GM18502 (cell line): ENCODE measurements at regions not wholly inside any gene's neighbourhood (a gene's known extent, or its start where the extent isn't known, plus 50 kb on each side); places are given as distances from the start of the nearest gene placed in this dataset.

Experiments
- ATAC-seq: cut with Tn5 transposase; IDR thresholded peaks from one replicate; pipeline ENCODE4 v1.9.1; 2021; ENCODE audit warnings: mild to moderate bottlenecking; ENCODE audit not compliant: unreplicated experiment, poor library complexity

DNA sequence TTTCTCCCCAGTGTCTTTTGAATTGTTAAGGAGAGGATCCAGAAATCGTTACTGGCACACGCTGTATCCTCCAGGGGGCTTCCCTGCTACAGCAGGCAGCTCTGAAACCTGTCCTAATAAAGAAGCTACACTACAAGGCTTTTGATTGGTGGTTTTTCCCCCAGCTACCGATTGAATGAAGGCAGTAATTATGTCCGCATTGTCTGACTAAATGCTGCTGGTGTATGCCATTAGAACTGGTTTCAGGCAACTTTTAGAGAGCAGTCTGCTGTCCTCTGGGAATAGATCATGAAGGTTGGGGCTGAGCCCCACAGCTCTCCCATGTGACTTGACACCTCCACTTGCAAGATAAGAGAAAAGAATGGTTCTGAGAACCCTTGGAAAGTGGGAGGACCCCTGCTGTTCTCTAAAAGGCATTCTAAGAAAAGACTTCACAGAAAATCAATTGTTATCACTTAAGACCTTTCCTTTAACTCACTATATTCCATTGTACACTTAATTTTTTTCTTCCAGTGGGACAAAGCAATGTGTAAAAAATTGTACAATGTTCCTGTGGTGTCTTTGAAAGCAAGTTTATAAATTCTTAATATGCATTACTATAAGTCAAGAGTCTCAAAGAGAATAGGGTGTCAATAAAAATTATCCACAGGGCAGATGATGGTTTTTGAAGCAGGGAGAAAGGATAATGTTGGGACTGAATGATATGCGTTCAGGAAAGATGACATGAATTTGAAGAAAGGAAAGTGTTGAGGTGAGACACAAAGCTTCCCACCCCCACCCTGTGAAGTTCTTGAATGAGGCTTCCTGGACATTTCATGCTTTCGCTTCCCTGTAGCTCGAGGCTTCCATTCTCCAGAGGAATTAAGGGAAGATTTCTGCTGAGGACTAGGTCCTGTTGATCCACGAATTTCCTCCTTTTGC lies 53.0 kb upstream of the DAZL start:
- no peak for ATAC-seq

DNA sequence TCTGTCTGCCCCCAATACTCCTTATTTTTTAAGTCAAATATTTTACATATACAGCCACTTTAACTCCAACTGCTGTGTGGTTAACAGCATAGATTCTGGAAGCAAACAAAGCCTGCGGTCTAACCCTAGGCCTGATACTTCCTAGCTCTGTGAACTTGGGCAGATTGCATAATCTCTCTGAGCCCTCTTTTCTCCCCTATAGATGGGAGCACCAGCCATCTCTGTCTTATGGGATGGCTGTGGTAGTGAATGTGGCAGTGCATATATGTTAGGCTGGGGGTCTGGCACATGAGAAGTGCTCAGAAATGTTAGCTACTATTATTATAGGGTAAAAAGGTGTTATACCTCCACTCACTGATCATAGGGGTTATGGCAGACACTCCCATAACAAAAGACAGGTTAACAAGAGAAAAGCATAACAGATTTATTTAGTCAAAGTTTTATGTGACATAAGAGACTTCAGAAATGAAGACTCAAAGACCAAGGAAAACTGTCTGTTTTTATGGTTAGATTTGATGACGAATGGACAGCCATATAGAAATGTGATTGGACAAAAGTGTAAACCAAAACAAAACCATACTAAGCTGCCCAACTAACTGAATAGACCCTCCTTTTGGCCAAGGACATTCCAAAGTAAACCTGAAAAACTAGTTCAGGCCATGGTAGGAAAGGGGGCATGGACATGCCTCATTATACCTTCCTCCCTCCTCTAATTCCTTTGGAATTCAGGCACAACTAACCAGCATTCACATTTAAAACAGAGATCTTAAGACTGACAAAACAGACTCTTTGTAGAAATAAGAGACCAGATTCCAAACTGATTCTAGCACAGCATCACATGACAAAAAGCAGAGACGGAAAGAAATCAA lies 53.9 kb upstream of the DAZL start:
- ATAC-seq: no peak

DNA sequence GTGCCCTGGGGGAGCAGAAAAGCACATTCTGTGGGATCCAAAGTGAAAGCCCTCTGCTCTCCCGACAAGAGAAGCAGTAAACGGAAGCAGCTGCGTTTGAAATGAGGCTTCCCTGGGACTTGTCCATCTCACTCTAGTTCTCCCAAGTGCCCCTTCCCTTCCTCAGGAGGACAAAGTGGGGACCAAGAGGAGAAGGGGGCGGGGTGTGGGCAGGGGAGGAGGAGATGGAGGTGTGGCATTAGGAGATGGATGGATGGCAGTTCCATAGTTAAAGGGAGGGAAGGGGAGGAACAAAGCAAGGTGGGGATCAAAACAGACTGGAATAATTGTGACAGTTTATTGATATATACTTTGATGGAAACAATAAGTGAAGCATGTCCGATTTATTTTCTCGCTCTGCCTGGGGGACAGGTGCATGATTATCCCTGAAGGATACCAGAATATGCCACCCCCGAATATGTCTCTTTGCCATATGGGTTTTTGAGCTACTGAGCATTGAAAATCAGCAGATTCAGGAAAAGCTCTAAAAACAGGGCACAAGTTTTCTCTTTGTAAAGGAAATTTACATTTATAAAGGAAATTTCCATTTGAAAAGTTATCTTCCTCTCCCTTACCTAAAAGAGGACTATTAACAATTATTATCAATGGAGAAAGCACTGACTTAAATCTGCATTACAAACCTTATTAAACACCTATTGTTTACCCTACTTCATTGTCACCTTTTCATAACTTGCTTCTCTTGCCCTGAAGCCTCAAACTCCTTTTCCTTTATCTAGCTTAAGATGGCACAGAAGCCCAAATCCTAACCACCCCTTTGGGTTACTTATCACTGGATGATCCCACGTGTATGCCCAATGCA lies 58.9 kb upstream of the DAZL start:
- no peak for ATAC-seq

DNA sequence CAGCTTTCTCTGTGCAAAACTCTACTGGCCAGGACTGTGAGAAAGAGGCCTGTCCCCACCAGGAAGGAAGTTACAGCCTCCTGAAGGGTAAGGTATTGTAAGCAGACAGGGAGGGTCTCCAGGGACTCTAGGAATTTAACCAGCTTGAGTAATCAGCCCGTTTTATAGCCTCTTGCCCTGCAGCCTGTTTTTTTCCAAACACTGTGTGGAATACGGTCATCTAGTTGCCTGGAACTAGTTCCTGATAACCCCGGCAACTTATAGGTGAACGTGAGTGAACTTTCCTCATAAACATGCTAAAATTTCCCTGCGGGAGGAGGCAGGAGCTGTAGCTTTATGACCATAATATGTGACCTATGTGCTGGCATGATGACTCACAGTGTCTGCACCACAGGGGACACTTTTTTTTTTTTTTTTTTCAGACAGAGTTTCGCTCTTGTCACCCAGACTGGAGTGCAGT lies 60.1 kb upstream of the DAZL start:
- no peak for ATAC-seq

DNA sequence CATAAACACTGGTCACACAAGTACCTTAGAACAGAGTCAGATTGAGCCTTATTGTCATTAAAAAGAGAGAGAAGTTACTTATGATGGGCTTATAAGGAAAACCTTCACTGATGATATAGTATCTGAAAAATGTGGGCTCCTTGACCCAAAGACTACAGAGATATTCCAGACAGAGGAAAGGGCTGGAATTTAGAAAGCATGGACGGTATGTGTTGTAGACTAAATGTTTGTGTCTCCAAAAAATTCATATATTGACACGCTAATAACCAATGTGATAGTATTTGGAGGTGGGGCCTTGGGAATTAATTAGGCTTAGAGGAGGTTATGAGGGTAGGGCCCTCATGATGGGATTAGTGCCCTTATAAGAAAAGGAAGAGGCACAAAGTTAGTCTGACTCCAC lies 61.0 kb upstream of the DAZL start:
- no peak for ATAC-seq

DNA sequence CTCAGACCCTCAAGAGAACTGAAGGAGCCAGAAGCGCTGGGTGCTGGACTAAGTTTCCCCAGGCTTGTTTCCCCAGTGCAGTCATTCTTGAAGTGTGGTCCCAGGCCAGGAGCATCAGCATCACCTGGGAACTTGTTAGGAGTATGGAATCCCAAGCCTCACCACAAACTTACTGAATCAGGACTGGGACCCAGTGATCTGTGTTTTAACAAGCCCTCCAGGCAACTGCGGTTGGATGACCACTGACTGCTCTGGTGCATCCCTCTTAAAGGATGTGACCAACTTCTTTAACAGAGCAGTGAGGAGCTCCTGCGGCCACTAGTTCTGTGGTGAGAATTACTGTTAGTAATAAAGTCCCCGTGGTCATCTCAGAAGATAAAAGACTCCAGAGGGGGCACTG lies 62.4 kb upstream of the DAZL start:
- no peak for ATAC-seq

DNA sequence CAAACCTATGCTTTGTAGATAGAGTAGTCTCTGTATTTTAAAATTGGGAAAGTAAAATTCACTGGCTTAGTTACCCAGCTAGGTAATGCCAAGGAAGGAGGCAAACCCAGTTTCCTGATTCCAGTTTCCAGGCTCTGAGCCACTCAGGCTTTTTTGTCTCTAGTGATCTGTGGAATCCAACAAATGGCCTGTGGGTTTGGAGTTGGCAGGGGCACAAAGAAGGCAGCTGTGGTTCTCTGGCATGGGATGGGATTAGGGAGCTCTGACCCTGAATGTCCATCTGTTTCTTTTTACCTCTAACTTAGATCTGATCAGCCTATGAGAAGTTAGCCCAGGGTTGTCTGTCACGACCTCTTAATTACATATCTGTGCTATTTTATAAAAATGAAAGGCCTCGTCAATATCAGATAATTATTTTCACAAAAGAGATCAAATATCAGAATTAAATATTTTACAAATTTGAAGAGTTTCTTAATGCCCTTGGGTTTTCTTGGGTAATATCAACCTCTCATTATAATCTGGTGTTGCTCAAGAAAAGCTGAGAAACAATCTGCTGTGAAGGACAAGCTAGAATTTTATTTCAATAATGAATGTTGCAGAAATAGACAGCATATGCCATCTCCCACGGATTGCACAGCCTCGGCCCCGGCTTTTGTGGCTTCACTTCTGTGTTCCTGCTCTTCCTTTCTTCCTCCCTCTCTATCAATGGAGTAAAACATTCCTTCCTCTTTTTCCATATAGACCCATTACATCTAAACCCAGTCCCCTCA lies 63.7 kb upstream of the DAZL start:
- no peak for ATAC-seq

DNA sequence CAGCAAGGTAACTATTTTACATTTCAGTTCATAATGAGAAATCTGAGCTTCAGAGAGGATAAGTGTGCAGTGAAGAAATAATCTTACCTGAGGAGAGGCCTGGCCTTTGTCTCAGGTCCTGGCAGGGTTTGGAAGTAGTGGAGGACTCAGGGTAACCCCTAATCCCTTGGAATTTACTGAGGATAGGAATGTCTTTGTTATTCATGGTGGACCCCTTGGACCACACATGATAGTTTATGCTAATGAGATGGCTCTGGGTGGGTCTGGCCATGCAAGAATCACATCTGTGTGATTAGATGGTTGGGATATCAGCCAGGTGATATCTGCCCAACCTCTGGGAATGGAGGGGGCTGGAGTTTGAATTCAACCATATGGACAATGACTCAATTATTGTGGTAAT lies 65.0 kb upstream of the DAZL start:
- no peak for ATAC-seq

DNA sequence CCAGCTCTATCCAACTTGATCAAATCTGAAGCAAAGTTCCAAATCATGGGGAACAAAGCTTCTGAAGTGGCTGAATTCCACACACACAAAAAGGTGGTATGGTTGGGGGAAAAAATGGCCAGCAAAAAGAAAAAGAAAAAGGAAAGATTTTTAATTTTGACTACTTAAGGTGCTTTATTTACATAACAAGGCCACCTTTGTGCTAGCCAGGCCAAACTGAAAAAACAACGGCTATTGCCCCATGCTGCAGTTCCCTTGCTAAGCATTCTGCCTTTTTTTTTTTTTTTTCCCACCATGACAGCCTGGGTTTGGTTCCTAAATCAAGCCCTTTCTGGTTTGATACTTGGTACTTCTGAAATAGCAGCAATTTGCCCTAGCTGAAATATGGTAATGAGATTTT lies 66.5 kb upstream of the DAZL start:
- ATAC-seq: no peak

DNA sequence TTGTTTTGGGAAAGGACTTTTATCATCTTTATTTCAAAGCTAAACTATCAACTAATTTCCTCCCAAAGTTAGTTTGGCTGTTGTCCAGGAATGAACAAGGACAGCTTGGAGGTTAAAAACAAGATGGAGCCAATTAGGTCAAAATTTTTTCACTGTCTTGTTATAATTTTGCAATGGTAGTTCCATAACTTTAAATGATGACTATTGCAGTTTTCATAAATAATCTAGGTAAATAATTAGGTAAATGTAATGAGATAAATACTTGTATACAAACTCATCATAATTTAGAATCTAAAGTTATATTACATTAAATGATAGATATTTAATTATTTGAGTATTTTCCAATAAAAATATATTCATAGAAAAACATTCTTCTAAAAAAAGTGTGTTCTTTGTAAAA lies 68.3 kb upstream of the DAZL start:
- no peak for ATAC-seq

DNA sequence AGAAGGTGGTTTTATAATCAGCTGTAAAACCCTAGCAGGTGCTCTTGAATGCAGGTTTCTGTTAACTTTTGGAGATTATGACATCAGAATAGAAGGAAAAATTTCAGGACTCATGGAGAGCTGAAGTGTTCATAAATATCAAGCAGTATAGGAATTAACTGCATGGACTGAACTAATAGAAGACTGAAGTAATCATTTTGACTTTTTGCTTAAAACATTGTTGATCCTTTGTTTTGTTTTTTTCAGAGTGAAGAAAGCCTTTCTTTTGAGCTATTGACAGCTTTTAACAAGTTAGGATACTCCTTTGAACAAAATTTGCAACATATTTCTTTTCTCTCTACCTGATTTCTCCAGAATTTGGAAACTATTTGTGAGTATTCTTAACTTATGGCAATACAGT lies 70.6 kb upstream of the DAZL start:
- no peak for ATAC-seq

DNA sequence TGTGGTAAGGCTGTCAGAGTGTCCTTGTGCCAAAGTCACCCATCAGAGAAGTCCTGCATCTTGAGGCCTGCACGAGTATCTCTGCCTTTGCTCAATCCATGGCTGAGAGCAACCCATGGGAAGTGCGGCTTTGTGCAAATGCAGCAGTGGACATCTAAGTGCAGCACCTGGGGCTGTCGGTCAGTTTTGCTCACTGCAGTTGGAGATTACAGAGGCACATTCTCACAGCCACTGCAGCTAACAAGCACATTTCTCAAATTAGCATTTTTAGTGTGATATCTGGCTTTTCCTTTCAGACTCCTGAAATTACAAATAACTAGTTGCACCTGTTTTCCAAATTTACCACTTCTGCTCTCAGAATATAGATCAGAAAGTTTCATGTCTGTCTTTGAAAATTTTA lies 81.5 kb upstream of the DAZL start:
- ATAC-seq: no peak

DNA sequence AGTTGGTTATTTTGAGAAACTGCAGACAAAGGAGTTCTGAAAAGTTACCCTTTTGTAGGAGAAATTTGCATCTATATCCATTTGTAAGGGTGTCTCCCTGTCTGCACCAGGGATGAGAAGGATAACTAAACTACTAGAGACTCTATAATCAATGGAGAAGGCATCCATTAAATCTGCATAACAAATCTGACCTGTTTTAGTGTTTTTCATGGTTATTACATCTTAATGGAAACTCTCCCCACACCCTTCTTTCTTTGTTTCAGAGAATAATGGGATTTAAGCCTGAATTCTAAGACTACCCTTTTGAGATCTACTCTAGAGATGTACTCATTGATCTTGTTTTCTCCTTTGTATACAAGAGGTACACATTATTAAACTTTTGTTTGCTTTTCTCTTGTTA lies 82.0 kb upstream of the DAZL start:
- no peak for ATAC-seq

DNA sequence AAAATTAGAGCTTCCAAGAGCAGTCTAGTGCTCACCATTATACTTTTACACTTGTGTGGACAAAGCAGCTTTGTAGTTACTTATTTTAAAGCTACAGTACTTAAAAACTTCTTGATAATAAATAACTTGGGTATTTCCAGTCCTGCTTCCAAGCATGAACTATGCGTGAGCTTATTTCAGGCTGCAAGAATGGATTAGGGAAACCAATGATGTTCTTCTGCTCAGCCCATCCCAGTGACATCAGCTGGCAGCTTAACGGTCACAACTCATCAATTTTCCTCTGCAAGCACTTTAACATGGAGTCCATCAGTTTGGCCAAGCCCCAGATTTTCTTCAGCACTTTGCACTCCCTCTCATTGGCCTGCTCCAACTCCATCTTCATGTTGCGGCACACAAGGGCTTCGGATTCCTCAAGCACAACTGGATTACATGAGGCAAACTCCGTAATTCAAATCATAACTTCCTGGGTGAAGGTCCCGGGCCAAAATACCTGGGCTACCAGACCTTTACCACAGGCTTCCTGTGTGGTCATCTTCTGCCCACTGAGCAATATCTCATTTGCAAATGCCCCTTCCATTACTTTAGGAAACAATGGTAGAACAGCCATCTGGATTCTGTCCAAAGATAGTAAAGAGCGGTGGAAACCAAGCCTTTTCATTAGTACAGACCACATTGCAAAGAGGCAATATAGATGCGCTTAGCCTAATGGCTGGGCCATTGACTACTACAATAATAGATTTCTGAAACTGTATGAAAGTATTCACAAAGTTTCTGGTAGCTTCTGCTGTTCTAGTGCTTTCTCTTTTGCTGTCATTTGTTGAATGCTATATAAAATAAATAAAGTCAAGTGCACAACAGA lies 87.5 kb upstream of the DAZL start:
- no peak for ATAC-seq

DNA sequence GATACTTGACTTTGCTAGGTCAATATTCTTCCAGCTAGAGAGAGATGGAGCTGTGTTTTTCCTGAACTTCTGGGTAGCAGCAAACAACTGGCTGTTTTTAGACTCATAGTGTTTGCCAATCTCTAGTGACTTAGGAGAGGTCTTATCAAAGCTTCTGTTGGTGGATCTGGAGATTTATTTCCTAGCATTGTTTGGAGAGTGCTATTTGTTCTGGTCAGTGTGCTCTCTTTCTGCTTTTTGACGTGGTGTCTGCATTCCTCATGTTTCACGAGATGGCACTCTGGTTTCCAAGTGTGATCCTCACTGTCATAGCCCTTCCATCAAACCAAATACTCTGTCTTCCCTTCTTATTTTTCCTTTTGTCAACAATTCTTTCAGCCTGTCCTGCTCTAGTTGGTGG lies 88.6 kb upstream of the DAZL start:
- no peak for ATAC-seq

DNA sequence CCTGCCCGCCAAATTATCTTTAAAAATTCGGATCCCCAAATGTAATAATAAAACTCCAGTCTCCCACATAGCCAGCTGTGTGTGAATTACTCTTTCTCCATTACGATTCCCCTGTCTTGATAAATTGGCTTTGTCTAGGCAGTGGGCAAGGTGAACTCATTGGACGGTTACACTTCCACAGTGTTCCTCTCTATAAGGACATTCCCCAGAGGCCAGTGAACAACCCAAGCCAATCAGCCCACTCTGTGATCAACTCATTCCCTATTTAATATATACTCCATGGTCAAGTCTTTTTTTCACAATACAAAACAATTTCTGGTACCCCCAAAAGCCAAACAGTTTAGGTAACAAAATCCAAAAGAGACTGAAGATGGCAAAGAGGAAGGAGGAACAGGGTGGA lies 90.5 kb upstream of the DAZL start:
- no peak for ATAC-seq

DNA sequence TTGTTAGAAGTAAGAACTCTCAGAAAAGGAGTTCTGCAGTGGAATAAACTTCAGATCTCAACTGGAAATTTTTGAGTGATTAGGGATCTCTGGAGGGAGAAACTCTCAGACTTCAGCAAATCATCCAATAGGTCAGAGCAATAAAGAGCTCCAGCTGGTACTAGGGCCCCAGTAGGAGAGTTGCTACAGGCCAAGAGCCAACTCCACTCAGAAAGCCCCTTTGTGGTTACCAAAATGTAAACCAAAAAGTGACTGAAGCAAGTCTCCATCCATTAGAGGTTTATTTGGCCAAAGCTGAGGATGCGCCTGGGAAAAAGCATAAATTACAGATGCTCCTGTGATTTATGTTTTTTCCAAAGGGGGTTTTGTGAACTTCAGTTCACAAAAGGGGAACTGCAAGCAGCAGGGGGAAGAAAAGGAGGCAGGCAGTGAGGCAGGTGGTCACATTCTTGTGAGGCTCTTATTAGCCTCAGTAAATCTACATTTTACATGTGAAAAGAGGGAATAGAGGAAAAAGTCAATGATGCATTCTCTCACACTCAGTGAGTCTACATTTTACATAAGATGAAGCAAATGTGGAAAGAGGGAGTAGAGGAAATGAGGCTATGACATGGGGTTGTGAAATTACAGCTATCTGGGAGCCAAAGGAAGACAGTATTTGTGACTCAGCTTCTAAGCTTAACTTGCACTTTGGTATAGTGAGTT lies 92.4 kb upstream of the DAZL start:
- ATAC-seq: no peak

DNA sequence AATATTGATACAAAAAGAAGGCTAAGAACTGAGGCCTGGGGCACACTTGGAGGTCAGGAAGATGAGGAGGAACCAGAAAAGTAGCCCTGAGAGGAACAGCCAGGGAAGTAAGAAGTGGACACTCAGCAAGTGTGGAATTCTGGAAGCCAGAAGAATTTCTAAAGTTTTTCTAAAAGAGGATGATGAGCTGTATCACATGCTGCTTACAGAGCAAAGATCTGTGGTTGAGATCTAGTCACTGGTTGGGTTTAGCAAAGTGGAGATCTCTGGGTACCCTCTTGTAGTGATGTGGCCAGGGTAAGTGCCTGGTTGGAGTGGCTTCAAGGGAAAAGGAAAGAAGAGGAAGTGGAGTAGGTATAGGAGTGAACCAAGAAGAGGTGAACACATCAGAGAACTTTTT lies 95.4 kb upstream of the DAZL start:
- no peak for ATAC-seq
